Adrenal gland (tissue), 9 donors: ENCODE measurements at regions not wholly inside any gene's neighbourhood (a gene's known extent, or its start where the extent isn't known, plus 50 kb on each side); places are given as distances from the start of the nearest gene placed in this dataset.

Experiments
- DNase-seq, 7 donors: peaks; one replicate each; pipeline ENCODE4 v3.0.0-alpha.2; 2019 to 2020
- H3K27ac ChIP-seq, 5 donors: fragments of 200-600 bp; sonication (generic) in 4 of 5; 1 replicate in 3 of 5; 2 replicates in 2 of 5; pipeline versions ENCODE4 v1.5.1 to v1.8.0; 2016 to 2020; ENCODE audit warnings: mild to moderate bottlenecking in 1 of 5
- H3K27me3 ChIP-seq: fragments of 200-600 bp; 2 replicates; pipeline ENCODE4 v1.8.0; 2021
- H3K36me3 ChIP-seq, 2 donors: fragments of 200-600 bp; replicated peaks in 1 of 2; 1 replicate in 1 of 2; 2 replicates in 1 of 2; pipeline versions ENCODE4 v1.5.1 to v1.8.0; 2018 to 2022
- H3K4me1 ChIP-seq, 2 donors: fragments of 200-600 bp; replicated peaks in 1 of 2; 1 replicate in 1 of 2; 2 replicates in 1 of 2; pipeline versions ENCODE4 v1.5.1 to v1.8.0; 2018 to 2021
- H3K4me3 ChIP-seq, 4 donors: fragments of 200-600 bp; sonication (generic) in 3 of 4; one replicate each; pipeline ENCODE4 v1.5.1; 2016 to 2018
- H3K9me3 ChIP-seq, 3 donors: fragments of 200-600 bp; sonication (generic) in 1 of 3; replicated peaks in 1 of 3; 1 replicate in 2 of 3; 2 replicates in 1 of 3; pipeline versions ENCODE4 v1.5.1 to v1.8.0; 2016 to 2021
- POLR2A ChIP-seq, 2 donors: fragments of 450-650 bp; IDR thresholded peaks; one replicate each; pipeline ENCODE4 v1.6.1; 2017; ENCODE audit warnings: antibody characterized with exemption in 2 of 2, mild to moderate bottlenecking in 2 of 2, moderate library complexity in 1 of 2
- WGBS, 4 donors: extraction: QIAGEN DNeasy Blood & Tissue Kit in 2 of 4; methylation state at CpG; one replicate each; pipeline versions ENCODE4 v1.1.5 to v1.1.7; 2013 to 2017; 5-methylcytosine and 5-hydroxymethylcytosine counted together
- intact Hi-C, 2 donors: fragments of 100-400 bp; cut with DNase I; formaldehyde crosslinking; loops; one replicate each; pipeline versions ENCODE4 v1.14.1 to v1.15.0; 2022 to 2023
- TF ChIP-seq, protein P1 (sequence below), 6 experiments: fragments of 450-650 bp in 4 of 6; fragments of 200-600 bp in 2 of 6; sonication (generic) in 1 of 6; IDR thresholded peaks; 1 replicate in 5 of 6; 2 replicates in 1 of 6; pipeline versions ENCODE4 v1.5.1 to v1.8.0; 2016 to 2021; ENCODE audit warnings: antibody characterized with exemption in 6 of 6, mild to moderate bottlenecking in 2 of 6, moderate library complexity in 1 of 6
- donor health status: healthy with polysubstance abuse.
- donor health status: Bipolar disorder and iron deficiency.
- donor health status: DM: yes; HTN: yes; CAD: no.
- donor health status: DM: no; HTN: no; CAD: no.
- donor health status: DM: no; HTN: no; CAD: no.

DNA sequence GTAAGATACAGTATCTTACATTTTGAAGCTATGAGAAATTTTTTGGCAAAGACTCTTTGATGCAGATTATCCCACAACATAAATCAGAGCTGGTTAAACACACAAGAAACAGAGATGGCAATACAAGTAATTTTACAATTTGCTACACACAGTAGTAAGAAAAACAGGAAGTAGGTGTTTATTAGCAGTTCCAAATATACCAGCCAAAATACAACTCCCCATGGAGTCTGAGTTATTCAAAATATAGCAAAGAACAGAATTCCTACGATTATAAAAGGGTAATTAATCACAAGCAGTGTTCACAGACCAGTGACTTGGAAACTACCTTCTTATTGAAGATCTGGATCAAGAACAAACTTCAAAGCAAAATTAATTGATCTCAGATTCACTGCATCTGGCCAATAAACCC, 83.9 kb downstream of the BMP4 start:
- TF ChIP-seq POLR2A (IDR thresholded peaks at IDR 0.05) = no peak
- TF ChIP-seq, protein P1, sequence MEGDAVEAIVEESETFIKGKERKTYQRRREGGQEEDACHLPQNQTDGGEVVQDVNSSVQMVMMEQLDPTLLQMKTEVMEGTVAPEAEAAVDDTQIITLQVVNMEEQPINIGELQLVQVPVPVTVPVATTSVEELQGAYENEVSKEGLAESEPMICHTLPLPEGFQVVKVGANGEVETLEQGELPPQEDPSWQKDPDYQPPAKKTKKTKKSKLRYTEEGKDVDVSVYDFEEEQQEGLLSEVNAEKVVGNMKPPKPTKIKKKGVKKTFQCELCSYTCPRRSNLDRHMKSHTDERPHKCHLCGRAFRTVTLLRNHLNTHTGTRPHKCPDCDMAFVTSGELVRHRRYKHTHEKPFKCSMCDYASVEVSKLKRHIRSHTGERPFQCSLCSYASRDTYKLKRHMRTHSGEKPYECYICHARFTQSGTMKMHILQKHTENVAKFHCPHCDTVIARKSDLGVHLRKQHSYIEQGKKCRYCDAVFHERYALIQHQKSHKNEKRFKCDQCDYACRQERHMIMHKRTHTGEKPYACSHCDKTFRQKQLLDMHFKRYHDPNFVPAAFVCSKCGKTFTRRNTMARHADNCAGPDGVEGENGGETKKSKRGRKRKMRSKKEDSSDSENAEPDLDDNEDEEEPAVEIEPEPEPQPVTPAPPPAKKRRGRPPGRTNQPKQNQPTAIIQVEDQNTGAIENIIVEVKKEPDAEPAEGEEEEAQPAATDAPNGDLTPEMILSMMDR (IDR thresholded peaks at IDR 0.05) = no peak
- Histone ChIP-seq H3K27me3 (no peaks in the 10 kb centered on the region), H3K4me1 (no peaks in the 10 kb centered on the region), H3K4me3 (no peak overlapping the region), H3K36me3 (no peaks in the 10 kb centered on the region), H3K27ac (no peak overlapping the region), H3K9me3 (no peaks in the 10 kb centered on the region)
- WGBS, 4 donors = 3 to 30% (median 22%) methylated on average over 1 of the region's 1 CpG
- intact Hi-C loops = no loop called here
- DNase-seq = no peak

DNA sequence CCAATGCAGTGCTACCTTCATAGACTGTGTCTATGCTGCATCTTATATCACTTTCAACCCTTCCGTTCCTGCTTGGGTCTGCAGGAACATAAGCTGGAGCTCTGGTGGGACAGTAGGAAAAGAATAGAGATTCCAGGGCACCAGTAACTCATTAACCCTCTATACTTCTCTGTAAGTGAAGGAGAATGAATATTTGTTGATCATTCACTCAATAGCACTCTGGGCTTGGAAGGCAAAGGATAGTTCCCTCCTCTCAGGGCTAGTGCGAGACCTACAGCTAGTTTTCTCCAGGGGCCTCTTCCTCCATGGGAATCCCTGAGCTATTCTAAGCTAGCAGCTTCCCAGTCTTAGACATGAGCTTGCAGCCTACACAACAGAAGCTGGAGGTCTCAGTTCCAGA, 84.7 kb downstream of the BMP4 start:
- H3K36me3 ChIP-seq = no peaks in the 10 kb centered on the region
- intact Hi-C loops = no loop called here
- WGBS, 4 donors = 64 to 73% (median 72%) methylated on average over 2 of the region's 2 CpGs

DNA sequence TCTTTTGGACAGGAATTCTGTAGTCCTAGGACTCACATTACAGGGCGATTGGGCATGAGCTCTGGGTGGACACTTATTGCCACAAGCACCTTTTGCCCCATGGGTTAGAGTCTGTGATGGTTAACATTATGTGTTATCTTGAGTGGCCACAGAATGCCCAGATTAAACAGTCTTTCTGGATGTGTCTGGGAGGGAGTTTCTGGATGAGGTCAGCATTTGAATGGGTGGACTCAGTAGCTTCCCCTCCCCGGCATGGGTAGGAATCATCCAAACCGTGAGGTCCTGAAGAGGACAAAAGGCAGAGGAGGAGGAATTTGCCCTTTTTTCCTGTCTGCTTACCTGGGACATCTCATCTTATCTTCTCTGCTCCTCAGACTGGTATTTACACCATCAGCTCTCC, 85.6 kb downstream of the BMP4 start:
- Histone ChIP-seq H3K27ac (no peak overlapping the region), H3K4me1 (no peaks in the 10 kb centered on the region), H3K27me3 (no peaks in the 10 kb centered on the region), H3K36me3 (no peaks in the 10 kb centered on the region), H3K9me3 (no peaks in the 10 kb centered on the region), H3K4me3 (no peak overlapping the region)
- WGBS, 4 donors = 84 to 88% (median 86%) methylated on average over 3 of the region's 3 CpGs
- DNase-seq = no peak
- intact Hi-C loops = no loop called here
- TF ChIP-seq, protein P1 (IDR thresholded peaks at IDR 0.05) = no peak
- TF ChIP-seq POLR2A (IDR thresholded peaks at IDR 0.05) = no peak

More for the DNA sequence above, 84.7 kb downstream of the BMP4 start:
- TF ChIP-seq, protein P1 (IDR thresholded peaks at IDR 0.05) = no peak
- TF ChIP-seq POLR2A (IDR thresholded peaks at IDR 0.05) = no peak
- no peaks in the 10 kb centered on the region for H3K27me3 ChIP-seq
- no peak overlapping the region for H3K4me3 ChIP-seq
- no peaks in the 10 kb centered on the region for H3K4me1 ChIP-seq
- no peak overlapping the region for H3K27ac ChIP-seq
- DNase-seq = no peak
- no peaks in the 10 kb centered on the region for H3K9me3 ChIP-seq

DNA sequence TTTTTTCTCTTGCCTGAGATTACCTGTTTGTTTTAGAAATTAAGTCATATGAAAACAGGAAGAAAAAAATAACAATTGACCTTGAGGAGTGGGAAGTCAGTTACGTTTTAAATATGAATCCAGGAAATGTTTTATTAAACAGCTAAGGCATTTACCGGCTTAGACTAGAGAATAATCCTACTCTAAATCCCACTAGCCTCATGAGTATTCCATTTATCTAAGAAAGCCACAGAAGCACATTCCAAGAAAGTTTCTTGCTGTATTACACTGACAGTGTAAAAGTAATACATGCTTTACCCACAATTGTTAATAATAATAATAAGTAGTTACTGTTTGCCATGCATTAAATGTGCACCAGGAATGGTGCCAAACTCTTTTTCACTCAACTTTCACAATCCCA, 90.9 kb downstream of the BMP4 start:
- DNase-seq = no peak
- Histone ChIP-seq H3K9me3 (no peaks in the 10 kb centered on the region), H3K4me1 (no peaks in the 10 kb centered on the region), H3K4me3 (no peak overlapping the region), H3K27me3 (no peaks in the 10 kb centered on the region), H3K27ac (no peak overlapping the region), H3K36me3 (no peaks in the 10 kb centered on the region)
- 38 to 48% (median 46%) methylated on average over 2 of the region's 2 CpGs for WGBS, 4 donors
- intact Hi-C loops = no loop called here
- TF ChIP-seq POLR2A (IDR thresholded peaks at IDR 0.05) = no peak

DNA sequence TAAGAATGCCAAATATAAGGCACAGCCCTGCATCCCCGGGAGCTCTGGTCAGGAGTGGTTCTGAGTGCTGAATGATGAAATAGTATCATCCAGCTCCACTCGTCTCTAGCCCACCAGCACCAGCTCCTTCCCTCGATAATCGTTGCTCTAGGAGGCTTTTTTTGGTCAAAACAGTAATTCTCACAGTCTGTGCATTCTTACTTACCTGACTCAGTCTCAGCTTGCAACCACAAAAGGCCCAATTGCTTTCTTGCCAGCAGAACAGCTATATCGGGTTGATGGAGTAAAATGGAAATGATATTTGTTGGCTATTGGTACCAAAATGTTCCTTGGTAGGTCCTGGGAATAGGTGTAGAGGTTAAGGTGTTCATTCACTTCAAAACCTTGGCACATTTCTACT, 94.8 kb downstream of the BMP4 start:
- 83 to 93% (median 90%) methylated on average over 5 of the region's 5 CpGs for WGBS, 4 donors

More for the DNA sequence above, 94.8 kb downstream of the BMP4 start:
- Histone ChIP-seq H3K27ac (no peak overlapping the region), H3K4me1 (no peaks in the 10 kb centered on the region), H3K9me3 (no peaks in the 10 kb centered on the region), H3K27me3 (no peaks in the 10 kb centered on the region), H3K4me3 (no peak overlapping the region), H3K36me3 (no peaks in the 10 kb centered on the region)
- no peak for TF ChIP-seq POLR2A (IDR thresholded peaks at IDR 0.05)
- TF ChIP-seq, protein P1 (IDR thresholded peaks at IDR 0.05) = no peak
- intact Hi-C loops = no loop called here
- no peak for DNase-seq
